Body of pancreas (tissue), 4 donors: ENCODE measurements at regions not wholly inside any gene's neighbourhood (a gene's known extent, or its start where the extent isn't known, plus 50 kb on each side); places are given as distances from the start of the nearest gene placed in this dataset.

Experiments used
- ATAC-seq: fragments of 150-250 bp; one replicate; pipeline ENCODE4 v1.9.1; 2016
- DNase-seq, 4 donors: peaks; one replicate each; pipeline ENCODE4 v3.0.0-alpha.2; 2019
- H3K27ac ChIP-seq, 4 donors: fragments of 200-600 bp; sonication (generic); 1 replicate in 3 of 4; 2 replicates in 1 of 4; pipeline versions ENCODE4 v1.5.1 to v1.6.1; 2016 to 2019; ENCODE audit warnings: mild to moderate bottlenecking in 1 of 4, mixed read lengths in 1 of 4, moderate library complexity in 1 of 4
- H3K27me3 ChIP-seq, 2 donors: fragments of 200-600 bp; sonication (generic); one replicate each; pipeline ENCODE4 v1.6.0; 2016; ENCODE audit warnings: mild to moderate bottlenecking in 1 of 2
- H3K36me3 ChIP-seq, 2 donors: fragments of 200-600 bp; sonication (generic); replicated peaks in 1 of 2; 2 replicates each; pipeline ENCODE4 v1.5.1; 2016; ENCODE audit warnings: low read depth in 2 of 2; ENCODE audit not compliant: insufficient read depth in 1 of 2
- H3K4me1 ChIP-seq: fragments of 200-600 bp; sonication (generic); one replicate; pipeline ENCODE4 v1.6.0; 2016
- H3K4me3 ChIP-seq, 2 donors: fragments of 200-600 bp; sonication (generic); 1 replicate in 1 of 2; 2 replicates in 1 of 2; pipeline ENCODE4 v1.5.1; 2016 to 2019
- H3K9me3 ChIP-seq, 3 donors: fragments of 200-600 bp; sonication (generic); 1 replicate in 2 of 3; 2 replicates in 1 of 3; pipeline ENCODE4 v1.5.1; 2016
- CTCF ChIP-seq, 7 experiments: fragments of 450-650 bp in 4 of 7; fragments of 200-600 bp in 3 of 7; sonication (generic) in 3 of 7; IDR thresholded peaks; one replicate each; pipeline ENCODE4 v1.5.1; 2016 to 2019; ENCODE audit warnings: antibody characterized with exemption in 7 of 7
- POLR2A ChIP-seq, 3 donors: fragments of 450-650 bp; IDR thresholded peaks; one replicate each; pipeline ENCODE4 v1.6.1; 2016; ENCODE audit warnings: antibody characterized with exemption in 3 of 3, mild to moderate bottlenecking in 2 of 3
- WGBS, 2 donors: methylation state at CpG; one replicate each; pipeline ENCODE4 v1.1.5; 2017; 5-methylcytosine and 5-hydroxymethylcytosine counted together
- intact Hi-C: fragments of 100-400 bp; cut with DNase I; formaldehyde crosslinking; loops from one replicate; pipeline ENCODE4 v1.15.1; 2023

GRCh38 chr17:72407931-72408330, 287.1 kb downstream of the SOX9 start:
- intact Hi-C loops: no loop called here
- no peaks in the 10 kb centered on the region for H3K36me3 ChIP-seq
- no peak for DNase-seq
- H3K4me1 ChIP-seq: peaks cover 46% of the 10 kb centered on the region
- no peak for ATAC-seq
- WGBS, 2 donors: 87 to 96% methylated on average over 2 to 4 of the region's 4 CpGs
- H3K9me3 ChIP-seq: no peaks in the 10 kb centered on the region
- H3K27me3 ChIP-seq: no peaks in the 10 kb centered on the region
- TF ChIP-seq CTCF (IDR thresholded peaks at IDR 0.05) (no peak), POLR2A (IDR thresholded peaks at IDR 0.05) (no peak)
- peak overlapping the region; percentile 45 to 75 (median 66) for H3K27ac ChIP-seq
- no peak overlapping the region for H3K4me3 ChIP-seq

- ATAC-seq: no peak
These were observed 287.8 kb downstream of the SOX9 start for GRCh38 chr17:72408641-72409040.

GRCh38 chr17:72409405-72410002, 288.7 kb downstream of the SOX9 start:
- intact Hi-C loops: no loop called here

More at GRCh38 chr17:72408641-72409040, 287.8 kb downstream of the SOX9 start:
- no peak overlapping the region for H3K4me3 ChIP-seq
- no peaks in the 10 kb centered on the region for H3K36me3 ChIP-seq
- peaks cover 46% of the 10 kb centered on the region for H3K4me1 ChIP-seq
- H3K27ac ChIP-seq: peak overlapping the region in 2 of 4 donors; percentile 13 to 75
- intact Hi-C loops: no loop called here
- H3K27me3 ChIP-seq: no peaks in the 10 kb centered on the region
- DNase-seq: no peak
- H3K9me3 ChIP-seq: no peaks in the 10 kb centered on the region
- 77 to 87% methylated on average over 5 of the region's 5 CpGs for WGBS, 2 donors
- TF ChIP-seq POLR2A (IDR thresholded peaks at IDR 0.05) (no peak), CTCF (IDR thresholded peaks at IDR 0.05) (no peak)

GRCh38 chr17:72411124-72411563, 290.3 kb downstream of the SOX9 start:
- no peak overlapping the region for H3K4me3 ChIP-seq
- TF ChIP-seq POLR2A (IDR thresholded peaks at IDR 0.05): no peak
- no peak for TF ChIP-seq CTCF (IDR thresholded peaks at IDR 0.05)
- peak; percentile 59 to 81 (median 64) for DNase-seq
- H3K27ac ChIP-seq: peak overlapping the region; percentile 22 to 68 (median 62)
- WGBS, 2 donors: 51 to 64% methylated on average over 6 of the region's 6 CpGs
- H3K36me3 ChIP-seq: no peaks in the 10 kb centered on the region
- ATAC-seq: peak; percentile 70
- intact Hi-C loops: no loop called here
- no peaks in the 10 kb centered on the region for H3K27me3 ChIP-seq
- H3K9me3 ChIP-seq: no peaks in the 10 kb centered on the region
- H3K4me1 ChIP-seq: peaks cover 46% of the 10 kb centered on the region

More at GRCh38 chr17:72409405-72410002, 288.7 kb downstream of the SOX9 start:
- Histone ChIP-seq H3K36me3 (no peaks in the 10 kb centered on the region), H3K4me3 (no peak overlapping the region), H3K27ac (no peak overlapping the region), H3K4me1 (peaks cover 46% of the 10 kb centered on the region), H3K9me3 (no peaks in the 10 kb centered on the region), H3K27me3 (no peaks in the 10 kb centered on the region)
- 95 to 97% methylated on average over 2 of the region's 2 CpGs for WGBS, 2 donors
- no peak for DNase-seq
- no peak for ATAC-seq
- TF ChIP-seq CTCF (IDR thresholded peaks at IDR 0.05): no peak
- TF ChIP-seq POLR2A (IDR thresholded peaks at IDR 0.05): no peak

GRCh38 chr17:72412650-72413076, 291.8 kb downstream of the SOX9 start:
- ATAC-seq (no peak), DNase-seq (no peak)
- no peaks in the 10 kb centered on the region for H3K9me3 ChIP-seq
- H3K27ac ChIP-seq: no peak overlapping the region
- TF ChIP-seq POLR2A (IDR thresholded peaks at IDR 0.05) (no peak), CTCF (IDR thresholded peaks at IDR 0.05) (no peak)
- WGBS, 2 donors: 74 to 78% methylated on average over 5 of the region's 5 CpGs
- intact Hi-C loops: no loop called here
- H3K4me3 ChIP-seq: no peak overlapping the region
- H3K4me1 ChIP-seq: peaks cover 32% of the 10 kb centered on the region
- no peaks in the 10 kb centered on the region for H3K36me3 ChIP-seq
- H3K27me3 ChIP-seq: no peaks in the 10 kb centered on the region
